ENCODE measurements at regions not wholly inside any gene's neighbourhood (a gene's known extent, or its start where the extent isn't known, plus 50 kb on each side); places are given as distances from the start of the nearest gene placed in this dataset.

DNA sequence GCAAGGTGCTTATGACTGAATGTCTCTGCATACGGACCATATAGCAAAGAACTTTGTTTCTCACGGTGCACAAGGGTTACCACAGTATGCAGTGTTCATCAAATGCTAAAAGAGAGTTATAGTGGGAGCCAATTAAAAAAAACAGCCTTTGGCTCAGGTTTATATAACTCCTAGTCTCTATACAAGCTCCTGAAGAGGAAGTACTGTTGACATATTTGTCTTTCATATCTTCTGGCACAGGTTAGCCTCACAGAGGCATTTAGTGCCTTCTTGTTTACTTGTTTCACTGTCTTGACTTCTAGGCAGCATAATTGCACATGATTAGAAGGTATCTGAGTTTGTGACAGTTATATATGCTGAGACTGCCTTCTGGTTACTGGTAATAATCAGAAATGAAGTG is 158.8 kb upstream of the FAM47C start:
- H3K36me3 Mint-ChIP-seq (ENCODE audit: low read depth): no peaks in the 10 kb centered on the region
- H3K9me2 ChIP-seq (ENCODE audit: insufficient read depth): no peaks in the 10 kb centered on the region
- no peak overlapping the region for H3K27ac ChIP-seq (ENCODE audit: low read depth)
- no peak overlapping the region for H3K27ac Mint-ChIP-seq
- no peak overlapping the region for H3K4me3 Mint-ChIP-seq
- H3K36me3 ChIP-seq (ENCODE audit: insufficient read depth): no peaks in the 10 kb centered on the region
- no peaks in the 10 kb centered on the region for H3K79me2 ChIP-seq (replicated peaks; ENCODE audit: insufficient read depth)
- H4K20me1 ChIP-seq (replicated peaks; ENCODE audit: insufficient read depth): no peaks in the 10 kb centered on the region
- H3K4me3 ChIP-seq: no peak overlapping the region
- no peak overlapping the region for H2AFZ ChIP-seq
- no peak overlapping the region for H3K4me2 ChIP-seq
- no peaks in the 10 kb centered on the region for H3K4me1 ChIP-seq (ENCODE audit: insufficient read depth)
- TF ChIP-seq, protein P1, sequence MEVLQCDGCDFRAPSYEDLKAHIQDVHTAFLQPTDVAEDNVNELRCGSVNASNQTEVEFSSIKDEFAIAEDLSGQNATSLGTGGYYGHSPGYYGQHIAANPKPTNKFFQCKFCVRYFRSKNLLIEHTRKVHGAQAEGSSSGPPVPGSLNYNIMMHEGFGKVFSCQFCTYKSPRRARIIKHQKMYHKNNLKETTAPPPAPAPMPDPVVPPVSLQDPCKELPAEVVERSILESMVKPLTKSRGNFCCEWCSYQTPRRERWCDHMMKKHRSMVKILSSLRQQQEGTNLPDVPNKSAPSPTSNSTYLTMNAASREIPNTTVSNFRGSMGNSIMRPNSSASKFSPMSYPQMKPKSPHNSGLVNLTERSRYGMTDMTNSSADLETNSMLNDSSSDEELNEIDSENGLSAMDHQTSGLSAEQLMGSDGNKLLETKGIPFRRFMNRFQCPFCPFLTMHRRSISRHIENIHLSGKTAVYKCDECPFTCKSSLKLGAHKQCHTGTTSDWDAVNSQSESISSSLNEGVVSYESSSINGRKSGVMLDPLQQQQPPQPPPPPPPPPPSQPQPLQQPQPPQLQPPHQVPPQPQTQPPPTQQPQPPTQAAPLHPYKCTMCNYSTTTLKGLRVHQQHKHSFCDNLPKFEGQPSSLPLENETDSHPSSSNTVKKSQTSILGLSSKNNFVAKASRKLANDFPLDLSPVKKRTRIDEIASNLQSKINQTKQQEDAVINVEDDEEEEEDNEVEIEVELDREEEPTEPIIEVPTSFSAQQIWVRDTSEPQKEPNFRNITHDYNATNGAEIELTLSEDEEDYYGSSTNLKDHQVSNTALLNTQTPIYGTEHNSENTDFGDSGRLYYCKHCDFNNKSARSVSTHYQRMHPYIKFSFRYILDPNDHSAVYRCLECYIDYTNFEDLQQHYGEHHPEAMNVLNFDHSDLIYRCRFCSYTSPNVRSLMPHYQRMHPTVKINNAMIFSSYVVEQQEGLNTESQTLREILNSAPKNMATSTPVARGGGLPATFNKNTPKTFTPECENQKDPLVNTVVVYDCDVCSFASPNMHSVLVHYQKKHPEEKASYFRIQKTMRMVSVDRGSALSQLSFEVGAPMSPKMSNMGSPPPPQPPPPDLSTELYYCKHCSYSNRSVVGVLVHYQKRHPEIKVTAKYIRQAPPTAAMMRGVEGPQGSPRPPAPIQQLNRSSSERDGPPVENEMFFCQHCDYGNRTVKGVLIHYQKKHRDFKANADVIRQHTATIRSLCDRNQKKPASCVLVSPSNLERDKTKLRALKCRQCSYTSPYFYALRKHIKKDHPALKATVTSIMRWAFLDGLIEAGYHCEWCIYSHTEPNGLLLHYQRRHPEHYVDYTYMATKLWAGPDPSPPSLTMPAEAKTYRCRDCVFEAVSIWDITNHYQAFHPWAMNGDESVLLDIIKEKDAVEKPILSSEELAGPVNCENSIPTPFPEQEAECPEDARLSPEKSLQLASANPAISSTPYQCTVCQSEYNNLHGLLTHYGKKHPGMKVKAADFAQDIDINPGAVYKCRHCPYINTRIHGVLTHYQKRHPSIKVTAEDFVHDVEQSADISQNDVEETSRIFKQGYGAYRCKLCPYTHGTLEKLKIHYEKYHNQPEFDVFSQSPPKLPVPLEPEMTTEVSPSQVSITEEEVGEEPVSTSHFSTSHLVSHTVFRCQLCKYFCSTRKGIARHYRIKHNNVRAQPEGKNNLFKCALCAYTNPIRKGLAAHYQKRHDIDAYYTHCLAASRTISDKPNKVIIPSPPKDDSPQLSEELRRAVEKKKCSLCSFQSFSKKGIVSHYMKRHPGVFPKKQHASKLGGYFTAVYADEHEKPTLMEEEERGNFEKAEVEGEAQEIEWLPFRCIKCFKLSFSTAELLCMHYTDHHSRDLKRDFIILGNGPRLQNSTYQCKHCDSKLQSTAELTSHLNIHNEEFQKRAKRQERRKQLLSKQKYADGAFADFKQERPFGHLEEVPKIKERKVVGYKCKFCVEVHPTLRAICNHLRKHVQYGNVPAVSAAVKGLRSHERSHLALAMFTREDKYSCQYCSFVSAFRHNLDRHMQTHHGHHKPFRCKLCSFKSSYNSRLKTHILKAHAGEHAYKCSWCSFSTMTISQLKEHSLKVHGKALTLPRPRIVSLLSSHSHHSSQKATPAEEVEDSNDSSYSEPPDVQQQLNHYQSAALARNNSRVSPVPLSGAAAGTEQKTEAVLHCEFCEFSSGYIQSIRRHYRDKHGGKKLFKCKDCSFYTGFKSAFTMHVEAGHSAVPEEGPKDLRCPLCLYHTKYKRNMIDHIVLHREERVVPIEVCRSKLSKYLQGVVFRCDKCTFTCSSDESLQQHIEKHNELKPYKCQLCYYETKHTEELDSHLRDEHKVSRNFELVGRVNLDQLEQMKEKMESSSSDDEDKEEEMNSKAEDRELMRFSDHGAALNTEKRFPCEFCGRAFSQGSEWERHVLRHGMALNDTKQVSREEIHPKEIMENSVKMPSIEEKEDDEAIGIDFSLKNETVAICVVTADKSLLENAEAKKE (CRISPR knock-in tag; IDR thresholded peaks at IDR 0.05): no peak
- TF ChIP-seq EZH2 (IDR thresholded peaks at IDR 0.05; ENCODE audit: low read depth, unreplicated experiment) (no peak), ZNF114 (CRISPR knock-in tag; IDR thresholded peaks at IDR 0.05) (no peak), EZH2phosphoT487 (IDR thresholded peaks at IDR 0.05; ENCODE audit: unreplicated experiment) (no peak), CREB1 (CRISPR knock-in tag; IDR thresholded peaks at IDR 0.05; ENCODE audit: low read depth) (no peak), ZNF331 (CRISPR knock-in tag; IDR thresholded peaks at IDR 0.05; ENCODE audit: low read depth) (no peak), POLR2AphosphoS5 (IDR thresholded peaks at IDR 0.05; ENCODE audit: low read depth) (no peak), STAT1 (IDR thresholded peaks at IDR 0.05; ENCODE audit: unreplicated experiment) (no peak), ETS1 (IDR thresholded peaks at IDR 0.05) (no peak), NANOG (IDR thresholded peaks at IDR 0.05; ENCODE audit: borderline replicate concordance) (no peak)
- TF ChIP-seq, protein P2, sequence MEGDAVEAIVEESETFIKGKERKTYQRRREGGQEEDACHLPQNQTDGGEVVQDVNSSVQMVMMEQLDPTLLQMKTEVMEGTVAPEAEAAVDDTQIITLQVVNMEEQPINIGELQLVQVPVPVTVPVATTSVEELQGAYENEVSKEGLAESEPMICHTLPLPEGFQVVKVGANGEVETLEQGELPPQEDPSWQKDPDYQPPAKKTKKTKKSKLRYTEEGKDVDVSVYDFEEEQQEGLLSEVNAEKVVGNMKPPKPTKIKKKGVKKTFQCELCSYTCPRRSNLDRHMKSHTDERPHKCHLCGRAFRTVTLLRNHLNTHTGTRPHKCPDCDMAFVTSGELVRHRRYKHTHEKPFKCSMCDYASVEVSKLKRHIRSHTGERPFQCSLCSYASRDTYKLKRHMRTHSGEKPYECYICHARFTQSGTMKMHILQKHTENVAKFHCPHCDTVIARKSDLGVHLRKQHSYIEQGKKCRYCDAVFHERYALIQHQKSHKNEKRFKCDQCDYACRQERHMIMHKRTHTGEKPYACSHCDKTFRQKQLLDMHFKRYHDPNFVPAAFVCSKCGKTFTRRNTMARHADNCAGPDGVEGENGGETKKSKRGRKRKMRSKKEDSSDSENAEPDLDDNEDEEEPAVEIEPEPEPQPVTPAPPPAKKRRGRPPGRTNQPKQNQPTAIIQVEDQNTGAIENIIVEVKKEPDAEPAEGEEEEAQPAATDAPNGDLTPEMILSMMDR (conservative IDR thresholded peaks at IDR 0.05; ENCODE audit: low read depth in 2 of 2): no peak
- TF ChIP-seq, protein P3, sequence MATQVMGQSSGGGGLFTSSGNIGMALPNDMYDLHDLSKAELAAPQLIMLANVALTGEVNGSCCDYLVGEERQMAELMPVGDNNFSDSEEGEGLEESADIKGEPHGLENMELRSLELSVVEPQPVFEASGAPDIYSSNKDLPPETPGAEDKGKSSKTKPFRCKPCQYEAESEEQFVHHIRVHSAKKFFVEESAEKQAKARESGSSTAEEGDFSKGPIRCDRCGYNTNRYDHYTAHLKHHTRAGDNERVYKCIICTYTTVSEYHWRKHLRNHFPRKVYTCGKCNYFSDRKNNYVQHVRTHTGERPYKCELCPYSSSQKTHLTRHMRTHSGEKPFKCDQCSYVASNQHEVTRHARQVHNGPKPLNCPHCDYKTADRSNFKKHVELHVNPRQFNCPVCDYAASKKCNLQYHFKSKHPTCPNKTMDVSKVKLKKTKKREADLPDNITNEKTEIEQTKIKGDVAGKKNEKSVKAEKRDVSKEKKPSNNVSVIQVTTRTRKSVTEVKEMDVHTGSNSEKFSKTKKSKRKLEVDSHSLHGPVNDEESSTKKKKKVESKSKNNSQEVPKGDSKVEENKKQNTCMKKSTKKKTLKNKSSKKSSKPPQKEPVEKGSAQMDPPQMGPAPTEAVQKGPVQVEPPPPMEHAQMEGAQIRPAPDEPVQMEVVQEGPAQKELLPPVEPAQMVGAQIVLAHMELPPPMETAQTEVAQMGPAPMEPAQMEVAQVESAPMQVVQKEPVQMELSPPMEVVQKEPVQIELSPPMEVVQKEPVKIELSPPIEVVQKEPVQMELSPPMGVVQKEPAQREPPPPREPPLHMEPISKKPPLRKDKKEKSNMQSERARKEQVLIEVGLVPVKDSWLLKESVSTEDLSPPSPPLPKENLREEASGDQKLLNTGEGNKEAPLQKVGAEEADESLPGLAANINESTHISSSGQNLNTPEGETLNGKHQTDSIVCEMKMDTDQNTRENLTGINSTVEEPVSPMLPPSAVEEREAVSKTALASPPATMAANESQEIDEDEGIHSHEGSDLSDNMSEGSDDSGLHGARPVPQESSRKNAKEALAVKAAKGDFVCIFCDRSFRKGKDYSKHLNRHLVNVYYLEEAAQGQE (IDR thresholded peaks at IDR 0.05; ENCODE audit: unreplicated experiment): no peak
- no peak for ATAC-seq
- no peaks in the 10 kb centered on the region for H3F3A ChIP-seq (replicated peaks; ENCODE audit: low read depth)
- DNase-seq (ENCODE audit: low spot score): no peak
- no peaks in the 10 kb centered on the region for H3K4me1 Mint-ChIP-seq
- H3K27me3 ChIP-seq (ENCODE audit: insufficient read depth): no peaks in the 10 kb centered on the region
- H3K27me3 Mint-ChIP-seq (ENCODE audit: insufficient read depth, low read depth, poor library complexity): peaks cover 1% of the 10 kb centered on the region
- no peaks in the 10 kb centered on the region for H3K9me3 Mint-ChIP-seq
